BJ (cell line): ENCODE measurements at regions not wholly inside any gene's neighbourhood (a gene's known extent, or its start where the extent isn't known, plus 50 kb on each side); places are given as distances from the start of the nearest gene placed in this dataset.

Experiments used
- CTCF ChIA-PET: fragments of 350-600 bp; formaldehyde crosslinking; extraction: SDS; loops from one replicate; lab custom pipeline; 2021; ENCODE audit warnings: antibody characterized with exemption, inconsistent platforms; lab: Yijun Ruan, JAX
- POLR2A ChIA-PET: fragments of 300-600 bp; sonication (Branson Sonifier 250); formaldehyde crosslinking; extraction: SDS; loops from one replicate; lab custom pipeline; 2021; ENCODE audit warnings: antibody characterized with exemption; lab: Charles Lee
- DNase-seq: peaks from one replicate; pipeline ENCODE4 v3.0.0-alpha.2; 2011; ENCODE audit warnings: low read depth
- H3K27me3 ChIP-seq: 2 replicates; pipeline ENCODE4 v1.6.0; 2011; ENCODE audit warnings: low read length; ENCODE audit not compliant: control insufficient read depth, insufficient read depth
- H3K36me3 ChIP-seq: 2 replicates; pipeline ENCODE4 v1.5.1; 2011; ENCODE audit warnings: low read length; ENCODE audit not compliant: control insufficient read depth, insufficient read depth
- H3K4me3 ChIP-seq: 2 replicates; pipeline ENCODE4 v1.5.1; 2011; ENCODE audit warnings: low read depth, mild to moderate bottlenecking, control low read depth, low read length
- TF ChIP-seq, protein P1 (sequence below): IDR thresholded peaks from 2 replicates; pipeline ENCODE4 v1.5.1; 2011; ENCODE audit warnings: low read depth, mild to moderate bottlenecking, control low read depth, inconsistent platforms, low read length, moderate library complexity; ENCODE audit not compliant: insufficient read depth

DNA sequence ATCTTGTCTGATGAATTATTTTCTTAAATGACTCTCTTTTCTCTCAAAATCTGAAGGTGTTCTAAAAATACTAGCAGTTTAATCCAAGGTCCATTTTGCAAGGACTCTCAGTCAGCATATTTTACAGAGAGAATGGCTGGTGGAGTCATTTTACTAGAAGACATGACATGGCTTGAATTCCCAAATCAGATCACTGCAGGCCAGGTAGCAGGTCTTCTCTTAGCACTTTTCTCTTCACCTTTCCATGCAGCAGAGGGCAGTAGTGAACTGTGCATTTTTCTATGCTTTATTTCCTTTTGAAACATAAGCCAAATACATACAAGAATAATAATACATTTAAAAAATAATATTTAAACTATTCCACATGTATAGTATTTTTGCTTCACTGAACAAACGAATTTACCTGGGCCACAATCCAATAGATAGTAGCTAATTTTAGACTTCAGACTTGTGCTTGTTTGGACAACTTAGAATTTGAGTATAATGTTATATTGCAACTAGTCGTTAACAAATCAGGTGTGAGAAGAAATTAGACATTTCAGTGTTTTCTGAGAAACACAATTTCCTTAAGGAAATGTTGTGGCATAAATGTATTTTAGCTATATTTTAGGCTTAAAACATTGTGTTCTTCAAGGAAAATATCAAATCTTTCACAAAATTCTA is 289.4 kb upstream of the DAB2 start:
- Histone ChIP-seq H3K36me3 (no peaks in the 10 kb centered on the region), H3K4me3 (no peak overlapping the region), H3K27me3 (no peaks in the 10 kb centered on the region)
- DNase-seq: no peak
- ChIA-PET POLR2A (no interaction called here), CTCF (interaction anchor here (0.5 to 3.5 kb wide), 25 partner anchors 11 to 1165 kb away, joined by 3 to 24 read pairs (median 4); partner anchors contain the start of gene PTGER4)
- TF ChIP-seq, protein P1, sequence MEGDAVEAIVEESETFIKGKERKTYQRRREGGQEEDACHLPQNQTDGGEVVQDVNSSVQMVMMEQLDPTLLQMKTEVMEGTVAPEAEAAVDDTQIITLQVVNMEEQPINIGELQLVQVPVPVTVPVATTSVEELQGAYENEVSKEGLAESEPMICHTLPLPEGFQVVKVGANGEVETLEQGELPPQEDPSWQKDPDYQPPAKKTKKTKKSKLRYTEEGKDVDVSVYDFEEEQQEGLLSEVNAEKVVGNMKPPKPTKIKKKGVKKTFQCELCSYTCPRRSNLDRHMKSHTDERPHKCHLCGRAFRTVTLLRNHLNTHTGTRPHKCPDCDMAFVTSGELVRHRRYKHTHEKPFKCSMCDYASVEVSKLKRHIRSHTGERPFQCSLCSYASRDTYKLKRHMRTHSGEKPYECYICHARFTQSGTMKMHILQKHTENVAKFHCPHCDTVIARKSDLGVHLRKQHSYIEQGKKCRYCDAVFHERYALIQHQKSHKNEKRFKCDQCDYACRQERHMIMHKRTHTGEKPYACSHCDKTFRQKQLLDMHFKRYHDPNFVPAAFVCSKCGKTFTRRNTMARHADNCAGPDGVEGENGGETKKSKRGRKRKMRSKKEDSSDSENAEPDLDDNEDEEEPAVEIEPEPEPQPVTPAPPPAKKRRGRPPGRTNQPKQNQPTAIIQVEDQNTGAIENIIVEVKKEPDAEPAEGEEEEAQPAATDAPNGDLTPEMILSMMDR: peak; percentile 74

DNA sequence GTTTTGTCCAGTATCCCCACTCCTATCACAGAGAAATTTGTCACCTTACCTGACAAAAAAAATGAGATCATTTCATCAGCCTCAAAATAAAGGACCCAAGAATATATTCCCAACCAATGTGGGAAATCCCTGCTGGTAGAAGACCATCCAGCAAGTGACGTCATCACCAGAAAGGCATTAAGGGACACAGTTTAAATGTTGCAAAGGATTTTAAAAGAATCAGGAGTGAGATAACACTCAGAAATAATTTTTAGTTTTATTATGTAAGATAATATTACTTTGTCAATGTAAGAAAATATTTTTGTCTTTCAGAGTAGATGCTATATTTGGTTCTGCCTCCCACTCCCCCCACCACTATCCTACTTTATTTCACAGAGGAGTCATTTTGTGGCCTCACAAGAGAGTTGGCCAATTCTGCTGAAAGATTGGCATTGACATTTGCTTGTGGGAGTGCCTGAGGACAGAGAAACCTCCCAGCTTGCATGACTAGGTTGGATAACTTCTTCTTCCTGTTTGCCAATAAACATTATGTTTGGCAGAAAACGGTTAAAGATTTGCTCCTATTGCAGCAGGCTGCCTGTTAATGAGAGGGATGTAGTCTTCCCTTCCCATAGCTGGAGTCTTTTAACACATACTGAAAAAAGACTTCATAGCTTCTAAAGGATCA is 288.6 kb upstream of the DAB2 start:
- POLR2A ChIA-PET: no interaction called here
- Histone ChIP-seq H3K27me3 (no peaks in the 10 kb centered on the region), H3K4me3 (no peak overlapping the region), H3K36me3 (no peaks in the 10 kb centered on the region)
- CTCF ChIA-PET: interaction anchor here (0.7 to 3.5 kb wide), 16 partner anchors 10 to 1166 kb away, joined by 3 to 24 read pairs (median 5); no protein-coding TSS in a partner anchor
- TF ChIP-seq, protein P1: no peak
- no peak for DNase-seq

DNA sequence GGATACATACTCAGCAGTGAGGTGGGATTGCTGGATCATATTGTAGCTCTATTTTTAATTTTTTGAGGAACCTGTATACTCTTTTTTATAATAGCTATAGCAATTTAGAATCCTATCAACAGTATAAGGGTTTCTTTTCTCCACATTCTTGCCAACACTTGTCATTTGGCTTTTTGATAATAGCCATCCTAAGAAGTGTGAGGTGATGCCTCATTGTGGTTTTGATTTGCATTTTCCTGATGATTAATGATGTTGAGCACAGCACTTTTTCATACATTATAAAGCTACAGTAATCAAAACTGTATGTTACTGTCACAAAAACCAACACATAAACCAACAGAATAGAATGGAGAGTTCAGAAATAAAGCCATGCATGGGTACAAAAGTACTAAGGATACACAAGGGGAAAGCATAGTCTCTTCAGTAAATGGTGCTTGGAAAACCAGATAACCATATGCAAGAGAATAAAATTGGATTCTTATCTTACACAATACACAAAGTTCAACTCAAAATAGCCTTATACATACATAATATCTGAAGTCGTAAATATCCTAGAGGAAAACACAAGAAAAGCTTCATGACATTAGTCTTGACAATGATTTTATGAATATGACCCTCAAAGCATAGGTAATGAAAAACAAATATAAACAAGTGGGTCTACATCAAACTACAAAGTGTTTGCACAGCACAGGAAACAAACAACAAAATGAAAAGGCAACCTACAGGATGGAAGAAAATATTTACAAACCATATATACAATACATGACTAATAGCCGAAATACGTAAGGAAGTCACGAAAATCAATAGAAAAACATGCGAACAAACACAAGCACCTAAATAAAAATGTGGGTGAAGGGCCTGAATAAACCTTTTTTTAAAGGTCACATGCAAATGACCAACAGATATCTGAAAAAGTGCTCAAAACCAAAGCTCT is 287.8 kb upstream of the DAB2 start:
- TF ChIP-seq, protein P1: no peak
- no peak for DNase-seq
- Histone ChIP-seq H3K27me3 (no peaks in the 10 kb centered on the region), H3K36me3 (no peaks in the 10 kb centered on the region), H3K4me3 (no peak overlapping the region)
- ChIA-PET POLR2A (no interaction called here), CTCF (interaction anchor here (1.1 to 3.5 kb wide), 5 partner anchors 10 to 976 kb away, joined by 3 to 24 read pairs (median 15); no protein-coding TSS in a partner anchor)

DNA sequence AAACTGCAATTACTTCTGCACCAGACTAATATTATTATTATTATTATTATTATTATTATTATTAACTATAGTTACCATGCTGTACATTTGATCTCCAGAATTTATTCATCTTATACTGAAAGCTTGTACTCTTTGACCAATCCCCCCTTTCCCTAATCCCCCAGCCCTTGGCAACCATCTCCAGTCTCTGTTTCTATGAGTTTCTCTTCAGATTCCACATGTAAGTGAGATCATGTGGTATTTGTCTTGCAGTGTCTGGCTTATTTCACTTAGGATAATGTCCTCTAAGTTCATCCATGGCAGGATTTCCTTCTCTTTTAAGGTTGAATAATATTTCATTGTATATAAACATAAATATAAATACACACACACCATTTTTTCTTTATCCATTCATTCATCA is 287.0 kb upstream of the DAB2 start:
- H3K27me3 ChIP-seq: peaks cover 2% of the 10 kb centered on the region; the same call in 1 of the 2 replicates
- ChIA-PET CTCF (interaction anchor here (1.6 to 3.5 kb wide), 3 partner anchors 237 to 977 kb away, joined by 3 to 24 read pairs (median 15); no protein-coding TSS in a partner anchor), POLR2A (no interaction called here)
- H3K36me3 ChIP-seq: no peaks in the 10 kb centered on the region
- DNase-seq: no peak
- TF ChIP-seq, protein P1: no peak
- H3K4me3 ChIP-seq: no peak overlapping the region
